ENCODE measurements at regions not wholly inside any gene's neighbourhood (a gene's known extent, or its start where the extent isn't known, plus 50 kb on each side); places are given as distances from the start of the nearest gene placed in this dataset.

DNA sequence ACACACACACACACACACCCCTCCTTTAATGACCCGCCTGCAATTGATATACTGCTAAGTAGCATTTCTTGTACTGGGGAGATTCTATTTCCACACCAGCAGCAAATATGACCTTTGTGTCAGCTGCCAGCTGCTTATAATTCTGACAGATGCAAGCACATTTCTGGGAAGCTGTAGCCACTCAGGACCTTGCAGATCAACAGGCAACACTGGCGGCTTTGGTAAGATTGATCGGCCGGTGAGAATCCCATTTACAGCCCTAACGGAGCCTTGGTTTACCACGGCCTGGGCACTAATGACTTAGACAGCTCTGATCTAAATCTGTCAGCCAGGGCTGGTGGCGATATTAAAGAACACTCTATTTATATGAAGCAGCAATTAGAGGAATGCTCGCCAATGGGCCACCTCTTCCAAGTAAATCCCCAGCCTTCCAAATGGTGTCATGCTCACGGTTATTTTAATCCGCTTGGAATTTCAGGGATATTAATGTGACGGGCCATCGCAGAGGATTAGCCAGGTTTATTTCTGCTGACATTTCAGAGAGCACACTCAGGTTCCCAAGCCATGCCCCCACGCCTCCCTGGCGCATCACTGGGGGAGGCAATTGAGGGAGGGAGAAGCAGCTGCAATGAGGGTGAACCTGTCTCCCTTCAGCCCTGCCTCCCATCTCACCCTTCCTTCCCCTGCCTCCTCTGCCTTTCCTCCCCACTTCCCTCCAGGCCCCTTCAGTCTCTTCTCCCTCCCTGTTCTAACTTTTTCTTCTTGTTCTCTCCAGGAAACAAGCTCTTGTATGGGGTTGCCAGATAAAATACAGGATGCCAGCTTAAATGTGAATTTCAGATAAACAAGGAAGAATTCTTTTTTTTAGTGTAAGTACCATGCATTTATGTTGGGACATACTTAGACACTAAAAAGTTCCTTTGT, 287.0 kb downstream of the TLE3 start:
- Histone ChIP-seq H3K4me1 (ENCODE audit: control insufficient read depth, insufficient read depth, low read length, poor library complexity, severe bottlenecking) (peaks cover 8% of the 10 kb centered on the region), H3K27ac (ENCODE audit: low read depth, low read length, severe bottlenecking) (no peak overlapping the region), H3K4me3 (ENCODE audit: extremely low read depth, insufficient read depth, low read length, poor library complexity, severe bottlenecking) (no peak overlapping the region), H3K9me3 (ENCODE audit: control insufficient read depth, low read length) (no peaks in the 10 kb centered on the region), H3K36me3 (ENCODE audit: control insufficient read depth, insufficient read depth, low read length) (no peaks in the 10 kb centered on the region)
- WGBS, 2 experiments (ENCODE audit: insufficient coverage in 2 of 2), result 92 to 94% methylated on average over 11 to 13 of the region's 14 CpGs

DNA sequence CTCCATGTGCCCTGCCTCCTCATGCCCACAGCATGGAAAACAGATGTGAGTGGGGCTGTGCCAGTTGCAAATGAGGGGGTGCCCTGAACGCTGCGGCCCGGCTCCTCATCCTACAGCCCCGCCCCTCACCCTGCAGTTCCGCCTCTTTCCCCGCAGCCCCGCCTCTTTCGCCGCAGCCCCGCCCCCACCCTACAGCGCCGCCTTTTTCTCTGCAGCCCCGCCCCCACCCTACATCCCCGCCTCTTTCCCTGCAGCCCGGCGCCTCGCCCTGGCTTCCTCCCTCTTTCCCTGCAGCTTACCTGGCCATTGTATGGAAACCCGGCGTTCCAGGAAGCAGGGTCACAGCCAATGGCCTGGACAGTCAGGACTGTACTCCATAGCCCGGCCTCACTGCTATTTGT, 284.9 kb downstream of the TLE3 start:
- 83 to 84% methylated on average over 3 to 6 of the region's 20 CpGs for WGBS, 2 experiments (ENCODE audit: insufficient coverage in 2 of 2)
- no peak overlapping the region for H3K27ac ChIP-seq (ENCODE audit: low read depth, low read length, severe bottlenecking)
- H3K36me3 ChIP-seq (ENCODE audit: control insufficient read depth, insufficient read depth, low read length), result no peaks in the 10 kb centered on the region
- no peaks in the 10 kb centered on the region for H3K4me1 ChIP-seq (ENCODE audit: control insufficient read depth, insufficient read depth, low read length, poor library complexity, severe bottlenecking)
- no peaks in the 10 kb centered on the region for H3K9me3 ChIP-seq (ENCODE audit: control insufficient read depth, low read length)
- no peak overlapping the region for H3K4me3 ChIP-seq (ENCODE audit: extremely low read depth, insufficient read depth, low read length, poor library complexity, severe bottlenecking)

DNA sequence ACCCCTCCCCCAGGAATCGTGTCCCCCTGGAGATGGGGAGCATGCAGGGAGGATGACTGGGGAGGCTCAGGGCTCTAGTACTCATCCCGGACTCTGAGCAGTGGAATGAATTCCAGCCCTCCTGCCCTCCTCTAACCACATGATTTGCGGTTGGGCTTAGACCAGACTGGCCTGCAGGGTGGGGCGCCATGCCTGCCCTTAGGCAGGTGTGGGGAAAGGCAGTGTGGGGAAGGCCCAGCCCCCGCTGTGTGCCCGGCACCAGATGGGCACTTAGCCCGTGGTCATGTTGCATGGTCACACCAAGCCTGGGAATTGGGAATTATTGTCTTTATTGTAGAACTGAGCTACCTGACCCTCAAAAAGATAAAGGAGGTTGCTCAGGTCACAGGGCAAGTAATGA, 283.8 kb downstream of the TLE3 start:
- Histone ChIP-seq H3K36me3 (ENCODE audit: control insufficient read depth, insufficient read depth, low read length) (no peaks in the 10 kb centered on the region), H3K4me1 (ENCODE audit: control insufficient read depth, insufficient read depth, low read length, poor library complexity, severe bottlenecking) (no peaks in the 10 kb centered on the region), H3K27ac (ENCODE audit: low read depth, low read length, severe bottlenecking) (no peak overlapping the region), H3K9me3 (ENCODE audit: control insufficient read depth, low read length) (no peaks in the 10 kb centered on the region), H3K4me3 (ENCODE audit: extremely low read depth, insufficient read depth, low read length, poor library complexity, severe bottlenecking) (no peak overlapping the region)
- 85 to 90% methylated on average over 4 to 5 of the region's 7 CpGs for WGBS, 2 experiments (ENCODE audit: insufficient coverage in 2 of 2)

DNA sequence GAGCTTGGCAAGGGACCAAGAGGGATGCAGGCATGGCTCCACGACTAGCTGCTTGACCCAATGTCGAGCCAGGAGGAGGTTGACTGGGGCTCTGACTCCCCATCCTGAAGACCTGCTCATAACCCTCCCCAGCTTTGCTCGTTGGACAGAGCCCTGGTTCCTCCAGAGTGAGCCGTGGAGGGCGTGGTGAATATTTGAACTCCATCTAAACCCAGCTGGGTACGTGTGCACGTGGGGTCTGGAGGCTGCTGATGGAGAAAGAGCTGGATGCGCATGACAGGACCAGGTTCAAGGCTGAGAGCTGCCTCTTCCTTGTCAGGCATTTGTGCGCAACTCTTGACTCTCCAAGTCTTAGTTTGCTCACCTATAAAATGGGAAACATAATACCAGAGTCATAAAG, 282.8 kb downstream of the TLE3 start:
- H3K27ac ChIP-seq (ENCODE audit: low read depth, low read length, severe bottlenecking), result no peak overlapping the region
- no peaks in the 10 kb centered on the region for H3K36me3 ChIP-seq (ENCODE audit: control insufficient read depth, insufficient read depth, low read length)
- H3K9me3 ChIP-seq (ENCODE audit: control insufficient read depth, low read length), result no peaks in the 10 kb centered on the region
- H3K4me3 ChIP-seq (ENCODE audit: extremely low read depth, insufficient read depth, low read length, poor library complexity, severe bottlenecking), result no peak overlapping the region
- 87 to 100% methylated on average over 6 to 8 of the region's 9 CpGs for WGBS, 2 experiments (ENCODE audit: insufficient coverage in 2 of 2)
- H3K4me1 ChIP-seq (ENCODE audit: control insufficient read depth, insufficient read depth, low read length, poor library complexity, severe bottlenecking), result no peaks in the 10 kb centered on the region

DNA sequence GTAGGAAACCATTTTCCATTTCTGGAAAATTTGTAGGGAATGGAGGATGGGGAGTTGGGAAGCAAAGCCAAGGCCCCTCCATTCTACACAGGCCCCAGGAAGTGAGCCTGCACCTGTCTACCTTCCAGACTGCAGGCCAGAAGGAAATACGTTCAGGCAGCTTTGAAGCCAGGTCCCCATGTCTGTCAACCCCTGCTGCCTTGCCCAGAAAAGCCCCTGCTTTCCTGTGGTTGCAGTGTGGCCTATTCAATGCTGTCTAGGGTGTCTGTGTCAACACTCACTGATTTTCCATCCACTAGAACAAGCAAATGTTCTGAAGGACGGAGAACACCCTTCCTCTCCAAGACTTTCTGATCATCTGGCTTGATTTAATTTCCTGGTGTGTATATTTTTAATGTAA, 281.9 kb downstream of the TLE3 start:
- H3K27ac ChIP-seq (ENCODE audit: low read depth, low read length, severe bottlenecking), result no peak overlapping the region
- no peaks in the 10 kb centered on the region for H3K9me3 ChIP-seq (ENCODE audit: control insufficient read depth, low read length)
- 100% methylated on average over 1 of the region's 2 CpGs for WGBS, 2 experiments (ENCODE audit: insufficient coverage in 2 of 2)

DNA sequence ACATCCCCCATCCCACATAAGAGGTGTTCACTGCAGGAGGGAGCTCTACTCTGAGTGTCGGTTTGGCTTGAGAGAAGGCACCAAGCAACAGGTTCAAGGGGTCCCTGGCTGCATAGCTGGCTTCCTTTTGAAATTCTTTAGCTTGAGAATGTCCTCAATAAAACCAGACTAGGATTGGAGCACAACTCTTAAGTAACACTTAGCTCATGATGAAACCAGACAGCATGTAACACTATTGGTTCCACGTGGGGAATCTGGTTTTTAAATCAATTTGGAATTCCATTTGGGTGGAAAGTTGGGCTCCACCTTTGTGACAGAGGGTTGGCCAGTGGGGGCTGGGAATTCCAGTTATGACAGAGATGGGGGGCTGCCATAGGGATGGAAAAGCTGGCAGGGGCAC, 281.2 kb downstream of the TLE3 start:
- Histone ChIP-seq H3K27ac (ENCODE audit: low read depth, low read length, severe bottlenecking) (no peak overlapping the region), H3K9me3 (ENCODE audit: control insufficient read depth, low read length) (no peaks in the 10 kb centered on the region), H3K4me1 (ENCODE audit: control insufficient read depth, insufficient read depth, low read length, poor library complexity, severe bottlenecking) (no peaks in the 10 kb centered on the region), H3K36me3 (ENCODE audit: control insufficient read depth, insufficient read depth, low read length) (no peaks in the 10 kb centered on the region), H3K4me3 (ENCODE audit: extremely low read depth, insufficient read depth, low read length, poor library complexity, severe bottlenecking) (no peak overlapping the region)
- 100% methylated on average over 1 of the region's 2 CpGs for WGBS, 2 experiments (ENCODE audit: insufficient coverage in 2 of 2)

More for the DNA sequence above, 281.9 kb downstream of the TLE3 start:
- Histone ChIP-seq H3K4me3 (ENCODE audit: extremely low read depth, insufficient read depth, low read length, poor library complexity, severe bottlenecking) (no peak overlapping the region), H3K4me1 (ENCODE audit: control insufficient read depth, insufficient read depth, low read length, poor library complexity, severe bottlenecking) (no peaks in the 10 kb centered on the region), H3K36me3 (ENCODE audit: control insufficient read depth, insufficient read depth, low read length) (no peaks in the 10 kb centered on the region)

DNA sequence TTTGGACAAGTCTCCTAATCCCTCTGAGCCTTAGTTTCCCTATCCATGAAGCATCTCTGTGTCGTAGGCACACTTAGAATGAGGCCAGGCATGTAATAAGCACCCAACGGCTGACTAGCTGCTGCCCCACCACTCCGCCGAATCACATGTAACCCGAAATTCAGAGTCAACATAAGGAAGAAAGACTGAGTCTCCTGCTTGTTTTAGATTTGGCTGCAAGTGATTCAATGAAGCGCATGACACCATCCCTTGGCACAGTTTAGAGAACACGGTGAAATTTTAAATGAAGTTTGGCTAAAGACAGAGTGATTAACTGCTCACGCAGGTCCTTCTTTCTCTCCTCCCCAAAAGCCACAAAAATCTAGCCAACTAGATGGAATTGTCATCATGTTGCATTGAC, 279.2 kb downstream of the TLE3 start:
- 90 to 98% methylated on average over 7 of the region's 8 CpGs for WGBS, 2 experiments (ENCODE audit: insufficient coverage in 2 of 2)
- no peaks in the 10 kb centered on the region for H3K36me3 ChIP-seq (ENCODE audit: control insufficient read depth, insufficient read depth, low read length)
- no peaks in the 10 kb centered on the region for H3K4me1 ChIP-seq (ENCODE audit: control insufficient read depth, insufficient read depth, low read length, poor library complexity, severe bottlenecking)
- no peaks in the 10 kb centered on the region for H3K9me3 ChIP-seq (ENCODE audit: control insufficient read depth, low read length)
- no peak overlapping the region for H3K4me3 ChIP-seq (ENCODE audit: extremely low read depth, insufficient read depth, low read length, poor library complexity, severe bottlenecking)
- no peak overlapping the region for H3K27ac ChIP-seq (ENCODE audit: low read depth, low read length, severe bottlenecking)

DNA sequence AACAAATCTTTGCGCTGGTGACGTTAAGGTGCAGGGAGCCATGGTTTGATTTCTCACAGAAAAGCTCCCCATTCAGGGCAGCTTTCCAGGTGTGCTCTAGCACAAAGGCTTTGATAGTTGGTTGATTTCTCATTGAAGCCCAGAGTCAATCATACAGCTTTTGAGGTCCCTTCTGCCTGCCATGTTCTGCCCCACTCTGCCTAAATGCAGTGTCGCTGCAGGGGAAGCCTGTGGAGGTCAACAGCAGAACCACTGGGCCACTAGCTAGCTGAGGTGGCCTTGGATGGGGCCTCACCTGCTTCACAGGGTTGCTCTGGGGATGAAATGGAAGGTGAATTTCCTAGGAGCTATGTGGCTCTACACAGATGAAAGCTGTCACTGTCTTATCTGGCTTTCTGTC, 278.3 kb downstream of the TLE3 start:
- WGBS, 2 experiments (ENCODE audit: insufficient coverage in 2 of 2), result 94 to 97% methylated on average over 3 of the region's 3 CpGs
- Histone ChIP-seq H3K4me3 (ENCODE audit: extremely low read depth, insufficient read depth, low read length, poor library complexity, severe bottlenecking) (no peak overlapping the region), H3K36me3 (ENCODE audit: control insufficient read depth, insufficient read depth, low read length) (no peaks in the 10 kb centered on the region), H3K4me1 (ENCODE audit: control insufficient read depth, insufficient read depth, low read length, poor library complexity, severe bottlenecking) (no peaks in the 10 kb centered on the region), H3K27ac (ENCODE audit: low read depth, low read length, severe bottlenecking) (no peak overlapping the region), H3K9me3 (ENCODE audit: control insufficient read depth, low read length) (no peaks in the 10 kb centered on the region)

DNA sequence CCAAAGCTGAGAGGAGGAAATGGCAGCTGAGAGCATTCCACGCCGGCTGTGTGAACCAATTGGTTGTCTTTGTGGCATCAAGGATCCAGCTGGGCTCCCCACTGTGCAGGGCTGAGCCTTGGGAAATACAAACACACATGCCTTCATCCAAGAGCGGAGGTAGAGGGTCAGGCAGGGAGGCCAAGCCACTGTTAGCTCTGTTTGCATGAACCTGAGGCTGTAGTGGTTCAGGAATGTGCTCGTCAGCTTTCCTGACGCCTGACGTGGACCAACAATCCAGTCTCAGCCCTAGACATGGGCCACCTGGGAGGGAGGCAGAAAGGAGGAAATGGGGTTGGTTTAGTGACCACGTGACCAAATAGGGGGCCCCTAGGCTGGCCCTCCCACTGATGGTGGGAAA, 276.9 kb downstream of the TLE3 start:
- Histone ChIP-seq H3K36me3 (ENCODE audit: control insufficient read depth, insufficient read depth, low read length) (no peaks in the 10 kb centered on the region), H3K4me3 (ENCODE audit: extremely low read depth, insufficient read depth, low read length, poor library complexity, severe bottlenecking) (no peak overlapping the region), H3K4me1 (ENCODE audit: control insufficient read depth, insufficient read depth, low read length, poor library complexity, severe bottlenecking) (no peaks in the 10 kb centered on the region), H3K9me3 (ENCODE audit: control insufficient read depth, low read length) (no peaks in the 10 kb centered on the region), H3K27ac (ENCODE audit: low read depth, low read length, severe bottlenecking) (no peak overlapping the region)
- 31 to 34% methylated on average over 4 to 6 of the region's 7 CpGs for WGBS, 2 experiments (ENCODE audit: insufficient coverage in 2 of 2)

DNA sequence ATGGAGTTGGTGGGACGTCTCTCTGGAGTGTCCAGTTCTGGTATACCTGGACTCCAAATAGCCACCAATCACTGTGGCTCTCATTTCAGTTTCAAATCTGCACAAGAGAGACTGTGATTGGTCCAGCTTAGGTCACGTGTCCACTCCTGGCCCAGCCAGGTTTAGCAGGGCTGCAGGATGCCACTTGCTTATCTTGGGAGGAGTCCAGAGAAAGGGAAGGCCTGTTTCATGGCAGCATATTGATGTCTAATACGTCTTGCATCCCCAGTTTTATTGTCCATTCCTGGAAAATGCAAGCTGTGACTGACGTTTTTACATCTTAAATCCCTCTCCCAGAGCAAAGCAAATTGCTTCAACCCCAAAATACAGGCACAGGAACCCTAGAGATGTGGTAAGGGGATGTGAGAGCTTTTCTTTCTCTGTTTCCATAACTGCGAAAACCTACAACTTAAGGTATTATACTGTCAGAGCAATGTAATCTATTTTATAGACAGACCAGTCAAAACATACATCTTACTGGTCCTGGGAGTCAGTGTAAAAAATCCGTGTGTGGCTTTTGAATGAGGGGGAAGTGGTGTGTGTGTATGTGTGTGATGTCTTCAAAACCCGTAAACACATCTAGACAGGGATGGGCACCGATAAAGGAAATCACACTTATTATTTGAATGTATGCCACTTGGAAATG, 274.4 kb downstream of the TLE3 start:
- H3K4me1 ChIP-seq (ENCODE audit: control insufficient read depth, insufficient read depth, low read length, poor library complexity, severe bottlenecking), result peaks cover 9% of the 10 kb centered on the region
- H3K4me3 ChIP-seq (ENCODE audit: extremely low read depth, insufficient read depth, low read length, poor library complexity, severe bottlenecking), result no peak overlapping the region
- H3K9me3 ChIP-seq (ENCODE audit: control insufficient read depth, low read length), result no peaks in the 10 kb centered on the region
- H3K27ac ChIP-seq (ENCODE audit: low read depth, low read length, severe bottlenecking), result no peak overlapping the region
- 93 to 96% methylated on average over 2 to 3 of the region's 8 CpGs for WGBS, 2 experiments (ENCODE audit: insufficient coverage in 2 of 2)
- H3K36me3 ChIP-seq (ENCODE audit: control insufficient read depth, insufficient read depth, low read length), result no peaks in the 10 kb centered on the region
